ENCODE measurements at regions not wholly inside any gene's neighbourhood (a gene's known extent, or its start where the extent isn't known, plus 50 kb on each side); places are given as distances from the start of the nearest gene placed in this dataset.

DNA sequence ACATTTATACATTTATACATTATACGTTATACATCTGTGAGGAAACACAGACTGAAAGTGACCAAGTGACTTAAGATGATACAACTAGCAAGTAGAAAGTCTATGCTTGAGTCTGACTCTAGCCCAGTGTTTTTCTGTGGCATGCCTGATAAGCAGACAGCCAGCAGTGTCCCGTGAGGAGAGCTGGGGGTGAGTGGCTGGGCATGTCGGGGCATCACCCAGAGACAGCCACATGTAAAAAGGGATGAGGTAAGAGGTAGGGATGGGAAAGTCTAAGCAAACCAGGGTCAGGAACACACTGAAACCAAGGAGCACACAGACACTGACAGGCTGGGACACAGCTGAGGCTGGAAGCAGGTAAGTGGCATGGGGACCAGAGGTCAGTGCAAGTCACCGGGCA, 333.2 kb downstream of the FOXO1 start:
- no peak overlapping the region for H3K4me3 ChIP-seq (ENCODE audit: low read depth, low read length)
- no peak overlapping the region for H3K27ac ChIP-seq (ENCODE audit: extremely low read depth, low read depth, low read length)
- CTCF ChIA-PET = no interaction called here
- TF ChIP-seq ZNF37A (tag by site-specific recombination; IDR thresholded peaks at IDR 0.05) (no peak), ZNF777 (tag by site-specific recombination; IDR thresholded peaks at IDR 0.05; ENCODE audit: borderline replicate concordance) (no peak), ZNF664 (tag by site-specific recombination; IDR thresholded peaks at IDR 0.05) (0 out of 2 replicates have a peak, but pooled peaks have one; percentile 7), ZNF175 (tag by site-specific recombination; IDR thresholded peaks at IDR 0.05) (no peak), ZNF221 (tag by site-specific recombination; IDR thresholded peaks at IDR 0.05; ENCODE audit: borderline replicate concordance) (no peak), ZNF140 (tag by site-specific recombination; IDR thresholded peaks at IDR 0.05) (no peak)
- TF ChIP-seq, protein P1, sequence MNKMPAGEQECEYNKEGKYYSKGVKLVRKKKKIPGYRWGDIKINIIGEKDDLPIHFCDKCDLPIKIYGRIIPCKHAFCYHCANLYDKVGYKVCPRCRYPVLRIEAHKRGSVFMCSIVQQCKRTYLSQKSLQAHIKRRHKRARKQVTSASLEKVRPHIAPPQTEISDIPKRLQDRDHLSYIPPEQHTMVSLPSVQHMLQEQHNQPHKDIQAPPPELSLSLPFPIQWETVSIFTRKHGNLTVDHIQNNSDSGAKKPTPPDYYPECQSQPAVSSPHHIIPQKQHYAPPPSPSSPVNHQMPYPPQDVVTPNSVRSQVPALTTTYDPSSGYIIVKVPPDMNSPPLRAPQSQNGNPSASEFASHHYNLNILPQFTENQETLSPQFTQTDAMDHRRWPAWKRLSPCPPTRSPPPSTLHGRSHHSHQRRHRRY (tag by site-specific recombination; IDR thresholded peaks at IDR 0.05) = 0 out of 2 replicates have a peak, but pooled peaks have one; percentile 47
- TF ChIP-seq, protein P2, sequence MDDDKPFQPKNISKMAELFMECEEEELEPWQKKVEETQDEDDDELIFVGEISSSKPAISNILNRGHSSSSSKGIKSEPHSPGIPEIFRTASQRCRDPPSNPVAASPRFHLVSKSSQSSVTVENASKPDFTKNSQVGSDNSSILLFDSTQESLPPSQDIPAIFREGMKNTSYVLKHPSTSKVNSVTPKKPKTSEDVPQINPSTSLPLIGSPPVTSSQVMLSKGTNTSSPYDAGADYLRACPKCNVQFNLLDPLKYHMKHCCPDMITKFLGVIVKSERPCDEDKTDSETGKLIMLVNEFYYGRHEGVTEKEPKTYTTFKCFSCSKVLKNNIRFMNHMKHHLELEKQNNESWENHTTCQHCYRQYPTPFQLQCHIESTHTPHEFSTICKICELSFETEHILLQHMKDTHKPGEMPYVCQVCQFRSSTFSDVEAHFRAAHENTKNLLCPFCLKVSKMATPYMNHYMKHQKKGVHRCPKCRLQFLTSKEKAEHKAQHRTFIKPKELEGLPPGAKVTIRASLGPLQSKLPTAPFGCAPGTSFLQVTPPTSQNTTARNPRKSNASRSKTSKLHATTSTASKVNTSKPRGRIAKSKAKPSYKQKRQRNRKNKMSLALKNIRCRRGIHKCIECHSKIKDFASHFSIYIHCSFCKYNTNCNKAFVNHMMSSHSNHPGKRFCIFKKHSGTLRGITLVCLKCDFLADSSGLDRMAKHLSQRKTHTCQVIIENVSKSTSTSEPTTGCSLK (tag by site-specific recombination; IDR thresholded peaks at IDR 0.05) = no peak
- H3K36me3 ChIP-seq (ENCODE audit: control insufficient read depth in 2 of 2, insufficient read depth in 1 of 2, low read length in 2 of 2) = no peaks in the 10 kb centered on the region
- no peaks in the 10 kb centered on the region for H3K4me1 ChIP-seq (ENCODE audit: control insufficient read depth, insufficient read depth, low read length)
- POLR2A ChIA-PET = no interaction called here
- H3K9me3 ChIP-seq (ENCODE audit: control insufficient read depth, insufficient read depth, low read depth, low read length) = no peaks in the 10 kb centered on the region

DNA sequence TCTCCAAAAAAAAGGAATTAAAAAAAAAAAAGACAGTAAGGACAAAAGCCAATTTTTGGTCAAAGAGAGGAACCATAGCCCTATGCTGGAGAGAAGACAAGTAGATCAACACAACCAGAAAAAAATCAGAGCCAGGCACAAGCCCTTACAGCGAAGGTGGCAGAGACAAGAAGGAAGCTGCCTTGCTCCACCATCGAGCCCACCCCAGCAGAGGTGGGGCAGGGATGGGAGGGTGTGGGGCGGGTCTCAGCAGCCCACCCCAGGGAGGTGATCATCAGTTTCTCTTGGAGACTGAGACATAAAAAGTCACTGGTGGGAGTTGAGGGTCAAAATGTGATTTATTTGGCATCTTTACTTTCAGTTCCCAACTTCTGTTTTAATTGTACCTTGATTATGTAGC, 332.4 kb downstream of the FOXO1 start:
- POLR2A ChIA-PET = no interaction called here

DNA sequence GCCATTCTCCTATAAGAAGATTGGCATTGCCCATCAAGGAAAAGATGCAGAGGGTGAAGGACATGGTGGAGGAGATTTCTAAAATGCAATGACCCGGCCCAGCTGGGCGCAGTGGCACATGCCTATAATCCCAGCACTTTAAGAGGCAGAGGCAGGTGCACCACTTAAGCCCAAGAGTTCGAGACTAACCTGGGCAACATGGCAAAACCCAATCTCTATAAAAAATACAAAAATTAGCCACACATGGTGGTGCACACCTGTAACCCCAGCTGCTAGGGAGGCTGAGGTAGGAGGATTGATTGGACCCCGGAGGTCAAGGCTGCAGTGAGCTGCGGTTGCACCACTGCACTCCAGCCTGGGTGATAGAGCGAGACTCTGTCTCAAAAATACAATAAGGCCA, 331.8 kb downstream of the FOXO1 start:
- TF ChIP-seq SP7 (tag by site-specific recombination; IDR thresholded peaks at IDR 0.05) (no peak), ZNF473 (tag by site-specific recombination; IDR thresholded peaks at IDR 0.05) (no peak), SP2 (tag by site-specific recombination; IDR thresholded peaks at IDR 0.05) (no peak)
- no peak overlapping the region for H3K27ac ChIP-seq (ENCODE audit: extremely low read depth, low read depth, low read length)
- ChIA-PET POLR2A (no interaction called here), CTCF (no interaction called here)
- no peaks in the 10 kb centered on the region for H3K4me1 ChIP-seq (ENCODE audit: control insufficient read depth, insufficient read depth, low read length)
- no peaks in the 10 kb centered on the region for H3K9me3 ChIP-seq (ENCODE audit: control insufficient read depth, insufficient read depth, low read depth, low read length)
- H3K4me3 ChIP-seq (ENCODE audit: low read depth, low read length) = no peak overlapping the region
- H3K36me3 ChIP-seq (ENCODE audit: control insufficient read depth in 2 of 2, insufficient read depth in 1 of 2, low read length in 2 of 2) = no peaks in the 10 kb centered on the region

More for the DNA sequence above, 332.4 kb downstream of the FOXO1 start:
- TF ChIP-seq, protein P3, sequence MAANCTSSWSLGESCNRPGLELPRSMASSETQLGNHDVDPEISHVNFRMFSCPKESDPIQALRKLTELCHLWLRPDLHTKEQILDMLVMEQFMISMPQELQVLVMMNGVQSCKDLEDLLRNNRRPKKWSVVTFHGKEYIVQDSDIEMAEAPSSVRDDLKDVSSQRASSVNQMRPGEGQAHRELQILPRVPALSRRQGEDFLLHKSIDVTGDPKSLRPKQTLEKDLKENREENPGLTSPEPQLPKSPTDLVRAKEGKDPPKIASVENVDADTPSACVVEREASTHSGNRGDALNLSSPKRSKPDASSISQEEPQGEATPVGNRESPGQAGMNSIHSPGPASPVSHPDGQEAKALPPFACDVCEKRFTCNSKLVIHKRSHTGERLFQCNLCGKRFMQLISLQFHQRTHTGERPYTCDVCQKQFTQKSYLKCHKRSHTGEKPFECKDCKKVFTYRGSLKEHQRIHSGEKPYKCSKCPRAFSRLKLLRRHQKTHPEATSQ (tag by site-specific recombination; IDR thresholded peaks at IDR 0.05) = no peak
- H3K9me3 ChIP-seq (ENCODE audit: control insufficient read depth, insufficient read depth, low read depth, low read length) = no peaks in the 10 kb centered on the region
- no peak overlapping the region for H3K4me3 ChIP-seq (ENCODE audit: low read depth, low read length)
- CTCF ChIA-PET = no interaction called here
- H3K27ac ChIP-seq (ENCODE audit: extremely low read depth, low read depth, low read length) = no peak overlapping the region
- H3K36me3 ChIP-seq (ENCODE audit: control insufficient read depth in 2 of 2, insufficient read depth in 1 of 2, low read length in 2 of 2) = no peaks in the 10 kb centered on the region
- H3K4me1 ChIP-seq (ENCODE audit: control insufficient read depth, insufficient read depth, low read length) = no peaks in the 10 kb centered on the region

DNA sequence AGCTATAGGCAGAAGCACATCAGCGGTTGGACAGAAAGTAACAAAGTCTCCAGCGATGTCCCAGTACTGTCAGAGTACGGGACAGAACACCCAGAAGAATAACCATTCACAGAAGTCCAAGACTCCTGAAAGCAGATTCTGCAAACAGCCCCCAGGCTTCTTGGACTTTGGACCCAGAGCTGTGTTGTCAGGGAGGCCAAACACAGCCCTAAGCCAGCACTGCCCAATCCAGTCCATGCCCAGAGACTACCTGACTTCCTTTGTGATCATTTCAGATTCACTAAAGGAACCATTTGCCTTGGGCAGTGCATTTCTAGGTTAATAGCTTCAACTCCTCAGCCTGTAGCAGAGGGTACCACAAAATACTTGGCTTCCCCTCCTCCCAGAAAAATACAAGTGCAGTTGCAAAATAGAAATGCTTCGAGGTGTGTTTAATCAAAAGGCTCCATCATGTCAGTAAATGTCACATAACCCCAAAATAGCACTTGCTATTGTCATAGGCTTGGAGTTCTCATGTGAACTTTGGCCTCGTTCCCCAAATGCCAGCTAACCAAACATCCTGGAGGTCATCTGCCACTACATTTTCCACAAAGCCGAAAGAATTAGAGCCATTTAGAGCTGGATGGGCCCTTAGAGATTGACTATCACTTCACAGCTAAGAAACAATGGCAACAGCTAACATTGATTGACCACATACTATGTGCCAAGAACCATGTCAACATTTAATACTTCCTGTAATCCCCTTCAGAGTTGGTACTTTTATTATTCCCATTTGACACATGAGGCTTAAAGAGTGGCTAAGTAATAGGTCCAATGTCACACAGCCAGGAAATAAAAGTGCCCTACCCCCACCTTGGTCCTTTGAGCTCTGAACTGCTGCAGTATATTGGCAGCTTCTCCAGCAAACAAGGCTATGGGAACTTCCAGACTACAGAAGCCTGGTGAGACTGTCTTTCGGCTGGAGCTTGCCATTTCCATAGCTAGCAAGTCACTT, 329.9 kb downstream of the FOXO1 start:
- H3K4me3 ChIP-seq (ENCODE audit: low read depth, low read length) = no peak overlapping the region
- no peaks in the 10 kb centered on the region for H3K9me3 ChIP-seq (ENCODE audit: control insufficient read depth, insufficient read depth, low read depth, low read length)
- no peak overlapping the region for H3K27ac ChIP-seq (ENCODE audit: extremely low read depth, low read depth, low read length)
- H3K36me3 ChIP-seq (ENCODE audit: control insufficient read depth in 2 of 2, insufficient read depth in 1 of 2, low read length in 2 of 2) = no peaks in the 10 kb centered on the region
- CTCF ChIA-PET = interaction anchor here (0.5 kb wide), 1 partner anchor 65 kb away, joined by 3 read pairs; no protein-coding TSS in a partner anchor
- POLR2A ChIA-PET = no interaction called here
- no peaks in the 10 kb centered on the region for H3K4me1 ChIP-seq (ENCODE audit: control insufficient read depth, insufficient read depth, low read length)
- TF ChIP-seq IKZF3 (tag by site-specific recombination; IDR thresholded peaks at IDR 0.05) (no peak), ZNF555 (tag by site-specific recombination; conservative IDR thresholded peaks at IDR 0.05) (no peak), ZNF311 (tag by site-specific recombination; IDR thresholded peaks at IDR 0.05; ENCODE audit: borderline replicate concordance) (no peak), ZNF157 (tag by site-specific recombination; IDR thresholded peaks at IDR 0.05) (no peak), ZNF514 (tag by site-specific recombination; IDR thresholded peaks at IDR 0.05) (no peak), SCRT2 (tag by site-specific recombination; IDR thresholded peaks at IDR 0.05) (no peak), ZNF223 (tag by site-specific recombination; IDR thresholded peaks at IDR 0.05) (no peak), ZXDB (tag by site-specific recombination; IDR thresholded peaks at IDR 0.05) (no peak), SETDB1 (IDR thresholded peaks at IDR 0.05; ENCODE audit: insufficient read length, low read length) (no peak), OSR2 (tag by site-specific recombination; IDR thresholded peaks at IDR 0.05) (no peak)
- TF ChIP-seq, protein P4, sequence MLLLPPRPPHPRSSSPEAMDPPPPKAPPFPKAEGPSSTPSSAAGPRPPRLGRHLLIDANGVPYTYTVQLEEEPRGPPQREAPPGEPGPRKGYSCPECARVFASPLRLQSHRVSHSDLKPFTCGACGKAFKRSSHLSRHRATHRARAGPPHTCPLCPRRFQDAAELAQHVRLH (tag by site-specific recombination; IDR thresholded peaks at IDR 0.05) = no peak
